BLaER1 treated with 17β-estradiol and CSF1 and Interleukin-3, amounts not matched to agents 10 nM and 100 nM (cell line): ENCODE measurements at regions not wholly inside any gene's neighbourhood (a gene's known extent, or its start where the extent isn't known, plus 50 kb on each side); places are given as distances from the start of the nearest gene placed in this dataset.
"Not testable (repeated sequence)": the region's sequence is repeated elsewhere in the genome, so short reads cannot be mapped to it uniquely, and the experiment has no call there.

Experiments
- H3K27ac ChIP-seq, 11 experiments: shearing (Covaris generic); formaldehyde crosslinking; 2 replicates each; pipeline ENCODE4 v1.8.1; 2022
- H3K27me3 ChIP-seq, 11 experiments: shearing (Covaris generic); formaldehyde crosslinking; 2 replicates each; pipeline ENCODE4 v1.8.1; 2022
- H3K36me3 ChIP-seq, 11 experiments: shearing (Covaris generic); formaldehyde crosslinking; 2 replicates each; pipeline ENCODE4 v1.8.1; 2022
- H3K4me1 ChIP-seq, 10 experiments: shearing (Covaris generic); formaldehyde crosslinking; 2 replicates each; pipeline ENCODE4 v1.8.1; 2022
- H3K4me2 ChIP-seq, 11 experiments: shearing (Covaris generic); formaldehyde crosslinking; 2 replicates each; pipeline ENCODE4 v1.8.1; 2022
- H3K4me3 ChIP-seq, 10 experiments: shearing (Covaris generic); formaldehyde crosslinking; 2 replicates each; pipeline ENCODE4 v1.8.1; 2022
- H3K9ac ChIP-seq, 11 experiments: shearing (Covaris generic); formaldehyde crosslinking; 2 replicates each; pipeline ENCODE4 v1.8.1; 2022
- H3K9me3 ChIP-seq, 11 experiments: shearing (Covaris generic); formaldehyde crosslinking; replicated peaks in 1 of 11; 2 replicates each; pipeline ENCODE4 v1.8.1; 2022
- H4K20me1 ChIP-seq, 11 experiments: shearing (Covaris generic); formaldehyde crosslinking; 2 replicates each; pipeline ENCODE4 v1.8.1; 2022
- Cebpa-rat ChIP-seq, 11 experiments: shearing (Covaris generic); IDR thresholded peaks; 2 replicates each; pipeline ENCODE4 v1.8.1; 2022

- Histone ChIP-seq H3K36me3 (peaks cover 69 to 93% (median 80%) of the 10 kb centered on the region in 11 experiments), H3K27ac (no peak overlapping the region), H3K4me3 (no peak overlapping the region), H4K20me1 (peaks cover 0 to 21% (median 11%) of the 10 kb centered on the region in 11 experiments; a peak in 10 of 22 replicates), H3K9ac (no peak overlapping the region), H3K9me3 (peaks cover 0 to 14% (median 4%) of the 10 kb centered on the region in 11 experiments; a peak in 10 of 22 replicates), H3K4me2 (no peak overlapping the region), H3K4me1 (no peaks in the 10 kb centered on the region), H3K27me3 (no peaks in the 10 kb centered on the region)
- no peak for TF ChIP-seq Cebpa-rat (IDR thresholded peaks at IDR 0.05)
Observed at GRCh38 chr6:144510859-144511258, 225.7 kb downstream of the UTRN start.

- no peaks in the 10 kb centered on the region for H3K27me3 ChIP-seq
- H3K4me3 ChIP-seq = no peak overlapping the region
- peaks cover 78 to 100% (median 90%) of the 10 kb centered on the region in 11 experiments for H3K36me3 ChIP-seq
- no peak overlapping the region for H3K9ac ChIP-seq
- no peaks in the 10 kb centered on the region for H3K4me1 ChIP-seq
- TF ChIP-seq Cebpa-rat (IDR thresholded peaks at IDR 0.05) = no peak
- 0 out of 22 replicates have a peak, but pooled peaks cover 0 to 3% (median 0%) of the 10 kb centered on the region in 11 experiments for H4K20me1 ChIP-seq
- no peaks in the 10 kb centered on the region for H3K9me3 ChIP-seq
- H3K27ac ChIP-seq = no peak overlapping the region
- H3K4me2 ChIP-seq = no peak overlapping the region
Observed at GRCh38 chr6:144515761-144516160, 230.6 kb downstream of the UTRN start.

- Histone ChIP-seq H3K4me1 (no peaks in the 10 kb centered on the region), H3K9ac (no peak overlapping the region), H3K4me2 (no peak overlapping the region), H3K36me3 (peaks cover 84 to 100% (median 95%) of the 10 kb centered on the region in 11 experiments), H4K20me1 (no peaks in the 10 kb centered on the region), H3K27ac (no peak overlapping the region), H3K9me3 (no peaks in the 10 kb centered on the region), H3K4me3 (no peak overlapping the region), H3K27me3 (no peaks in the 10 kb centered on the region)
- TF ChIP-seq Cebpa-rat (IDR thresholded peaks at IDR 0.05) = no peak
Observed at GRCh38 chr6:144519426-144519825, 234.3 kb downstream of the UTRN start.

GRCh38 chr6:144528743-144529425, 243.7 kb downstream of the UTRN start:
- Histone ChIP-seq H3K4me2 (peak overlapping the region in 9 of 11 experiments; percentile 6 to 69 (median 51); a peak in 17 of 22 replicates), H3K27ac (peak overlapping the region in 7 of 11 experiments; percentile 40 to 66 (median 57); a peak in 12 of 22 replicates), H3K4me3 (no peak overlapping the region), H4K20me1 (peaks cover 0 to 23% (median 9%) of the 10 kb centered on the region in 11 experiments; a peak in 10 of 22 replicates), H3K9me3 (peaks cover 0 to 12% (median 0%) of the 10 kb centered on the region in 11 experiments; a peak in 4 of 22 replicates), H3K4me1 (peaks cover 0 to 16% (median 14%) of the 10 kb centered on the region in 10 experiments; a peak in 16 of 20 replicates), H3K9ac (peak overlapping the region in 5 of 11 experiments; percentile 21 to 39 (median 25); a peak in 2 of 22 replicates), H3K27me3 (no peaks in the 10 kb centered on the region), H3K36me3 (peaks cover 92 to 100% (median 99%) of the 10 kb centered on the region in 11 experiments)
- TF ChIP-seq Cebpa-rat (IDR thresholded peaks at IDR 0.05) = no peak

GRCh38 chr6:144530118-144530517, 245.0 kb downstream of the UTRN start:
- Histone ChIP-seq H3K4me2 (no peak overlapping the region), H3K27ac (no peak overlapping the region), H3K4me3 (no peak overlapping the region), H3K27me3 (no peaks in the 10 kb centered on the region), H3K4me1 (peaks cover 0 to 16% (median 14%) of the 10 kb centered on the region in 10 experiments; a peak in 16 of 20 replicates), H3K9me3 (peaks cover 0 to 12% (median 0%) of the 10 kb centered on the region in 11 experiments; a peak in 4 of 22 replicates), H4K20me1 (peaks cover 0 to 23% (median 9%) of the 10 kb centered on the region in 11 experiments; a peak in 10 of 22 replicates), H3K9ac (no peak overlapping the region), H3K36me3 (peaks cover 93 to 100% (median 98%) of the 10 kb centered on the region in 11 experiments)
- no peak for TF ChIP-seq Cebpa-rat (IDR thresholded peaks at IDR 0.05)

- Histone ChIP-seq H3K4me1 (peaks cover 0 to 16% (median 14%) of the 10 kb centered on the region in 10 experiments; a peak in 16 of 20 replicates), H3K9me3 (peaks cover 0 to 12% (median 0%) of the 10 kb centered on the region in 11 experiments; a peak in 4 of 22 replicates), H3K36me3 (peaks cover 76 to 89% (median 83%) of the 10 kb centered on the region in 11 experiments), H4K20me1 (peaks cover 0 to 23% (median 9%) of the 10 kb centered on the region in 11 experiments; a peak in 10 of 22 replicates)
- H3K27me3 ChIP-seq, H3K27ac ChIP-seq, H3K4me2 ChIP-seq, H3K9ac ChIP-seq, H3K4me3 ChIP-seq: not testable (repeated sequence)
Observed at GRCh38 chr6:144532238-144532637, 247.1 kb downstream of the UTRN start.

GRCh38 chr6:144534180-144534579, 249.0 kb downstream of the UTRN start:
- H3K4me2 ChIP-seq = no peak overlapping the region
- no peak overlapping the region for H3K4me3 ChIP-seq
- H3K27me3 ChIP-seq = no peaks in the 10 kb centered on the region
- no peak for TF ChIP-seq Cebpa-rat (IDR thresholded peaks at IDR 0.05)
- H3K9me3 ChIP-seq = peaks cover 0 to 12% (median 0%) of the 10 kb centered on the region in 11 experiments; a peak in 4 of 22 replicates
- H3K9ac ChIP-seq = no peak overlapping the region
- H3K36me3 ChIP-seq = peaks cover 71 to 89% (median 82%) of the 10 kb centered on the region in 11 experiments
- H3K27ac ChIP-seq = no peak overlapping the region
- peaks cover 0 to under 1% (median 0%) of the 10 kb centered on the region in 10 experiments; a peak in 4 of 20 replicates for H3K4me1 ChIP-seq
- H4K20me1 ChIP-seq = peaks cover 0 to 12% (median under 1%) of the 10 kb centered on the region in 11 experiments; a peak in 6 of 22 replicates

- H3K4me3 ChIP-seq = no peak overlapping the region
- no peaks in the 10 kb centered on the region for H3K27me3 ChIP-seq
- no peak overlapping the region for H3K4me2 ChIP-seq
- no peaks in the 10 kb centered on the region for H3K4me1 ChIP-seq
- peaks cover 0 to 12% (median 0%) of the 10 kb centered on the region in 11 experiments; a peak in 4 of 22 replicates for H3K9me3 ChIP-seq
- H3K27ac ChIP-seq = no peak overlapping the region
- no peak overlapping the region for H3K9ac ChIP-seq
- H3K36me3 ChIP-seq = peaks cover 73 to 89% (median 83%) of the 10 kb centered on the region in 11 experiments
- H4K20me1 ChIP-seq = no peaks in the 10 kb centered on the region
- TF ChIP-seq Cebpa-rat (IDR thresholded peaks at IDR 0.05) = no peak
Observed at GRCh38 chr6:144535630-144536029, 250.5 kb downstream of the UTRN start.

GRCh38 chr6:144536079-144536478, 250.9 kb downstream of the UTRN start:
- Histone ChIP-seq H3K4me2 (no peak overlapping the region), H3K4me1 (no peaks in the 10 kb centered on the region), H4K20me1 (no peaks in the 10 kb centered on the region), H3K9me3 (peaks cover 0 to 12% (median 0%) of the 10 kb centered on the region in 11 experiments; a peak in 4 of 22 replicates), H3K36me3 (peaks cover 73 to 89% (median 83%) of the 10 kb centered on the region in 11 experiments), H3K4me3 (no peak overlapping the region), H3K27ac (no peak overlapping the region), H3K27me3 (no peaks in the 10 kb centered on the region), H3K9ac (no peak overlapping the region)
- no peak for TF ChIP-seq Cebpa-rat (IDR thresholded peaks at IDR 0.05)
